ENCODE measurements at regions not wholly inside any gene's neighbourhood (a gene's known extent, or its start where the extent isn't known, plus 50 kb on each side); places are given as distances from the start of the nearest gene placed in this dataset.

DNA sequence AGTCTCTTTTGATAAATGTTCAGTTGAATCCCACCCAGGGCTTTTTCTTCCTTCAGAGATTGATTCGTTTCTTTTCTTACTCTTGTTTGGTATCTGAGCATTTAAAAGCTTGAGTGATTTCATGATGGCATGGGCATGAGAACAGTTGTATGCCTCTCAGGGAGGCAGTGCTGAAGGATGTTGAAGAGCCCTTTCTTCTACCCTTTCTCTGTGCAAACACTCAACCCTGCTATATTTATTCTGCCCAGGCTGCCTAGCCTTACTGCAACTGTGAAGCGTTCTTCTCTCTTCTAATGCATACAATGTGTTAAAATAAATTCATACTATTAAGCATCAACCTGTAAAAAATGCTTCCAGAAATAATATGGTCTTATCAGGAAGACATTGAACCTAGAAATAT is 367.6 kb upstream of the LCORL start:
- TF ChIP-seq, protein P1, sequence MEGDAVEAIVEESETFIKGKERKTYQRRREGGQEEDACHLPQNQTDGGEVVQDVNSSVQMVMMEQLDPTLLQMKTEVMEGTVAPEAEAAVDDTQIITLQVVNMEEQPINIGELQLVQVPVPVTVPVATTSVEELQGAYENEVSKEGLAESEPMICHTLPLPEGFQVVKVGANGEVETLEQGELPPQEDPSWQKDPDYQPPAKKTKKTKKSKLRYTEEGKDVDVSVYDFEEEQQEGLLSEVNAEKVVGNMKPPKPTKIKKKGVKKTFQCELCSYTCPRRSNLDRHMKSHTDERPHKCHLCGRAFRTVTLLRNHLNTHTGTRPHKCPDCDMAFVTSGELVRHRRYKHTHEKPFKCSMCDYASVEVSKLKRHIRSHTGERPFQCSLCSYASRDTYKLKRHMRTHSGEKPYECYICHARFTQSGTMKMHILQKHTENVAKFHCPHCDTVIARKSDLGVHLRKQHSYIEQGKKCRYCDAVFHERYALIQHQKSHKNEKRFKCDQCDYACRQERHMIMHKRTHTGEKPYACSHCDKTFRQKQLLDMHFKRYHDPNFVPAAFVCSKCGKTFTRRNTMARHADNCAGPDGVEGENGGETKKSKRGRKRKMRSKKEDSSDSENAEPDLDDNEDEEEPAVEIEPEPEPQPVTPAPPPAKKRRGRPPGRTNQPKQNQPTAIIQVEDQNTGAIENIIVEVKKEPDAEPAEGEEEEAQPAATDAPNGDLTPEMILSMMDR (conservative IDR thresholded peaks at IDR 0.05; ENCODE audit: low read length) = no peak
- H3K4me3 ChIP-seq (ENCODE audit: low read length) = no peak overlapping the region
- DNase-seq (ENCODE audit: low read depth) = no peak

DNA sequence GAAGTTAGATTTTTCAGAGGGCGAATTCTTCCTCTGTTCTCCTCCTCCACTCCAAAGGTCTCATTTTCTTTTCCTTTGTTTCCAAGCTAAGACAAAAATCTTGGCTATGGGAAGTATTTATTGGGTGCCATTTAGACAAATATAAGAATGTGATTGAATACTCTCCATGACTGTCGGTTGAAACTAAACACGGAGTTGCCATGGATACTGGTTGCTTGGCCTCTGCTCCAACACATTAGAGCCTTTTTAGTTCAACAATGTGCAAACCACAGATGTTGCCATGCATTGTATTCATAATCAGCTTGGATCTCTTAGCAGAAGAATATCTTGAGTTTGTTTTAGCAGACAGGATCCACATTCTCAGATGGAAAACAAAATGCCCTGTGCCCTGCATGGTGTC is 366.5 kb upstream of the LCORL start:
- H3K4me3 ChIP-seq (ENCODE audit: low read length) = no peak overlapping the region
- TF ChIP-seq, protein P1 (conservative IDR thresholded peaks at IDR 0.05; ENCODE audit: low read length) = no peak
- no peak for DNase-seq (ENCODE audit: low read depth)

DNA sequence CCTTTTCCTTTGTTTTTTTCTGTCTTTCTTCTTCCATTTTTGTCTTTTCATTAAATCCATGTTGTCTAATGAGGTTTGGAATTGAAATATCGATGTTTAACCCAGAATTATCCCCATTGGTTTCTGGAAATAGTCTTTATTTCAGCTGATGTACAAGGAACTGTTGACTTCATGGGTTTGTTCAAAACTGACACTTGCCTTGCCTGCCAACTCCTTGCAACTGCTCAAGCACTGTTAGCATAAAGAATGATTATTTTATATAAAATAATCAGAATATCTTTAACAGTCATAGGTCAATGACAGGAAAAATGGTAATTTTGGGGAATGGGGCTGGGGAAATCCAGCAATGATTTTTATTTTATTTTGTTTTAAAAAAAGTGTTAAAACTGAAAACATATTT is 359.6 kb upstream of the LCORL start:
- TF ChIP-seq, protein P1 (conservative IDR thresholded peaks at IDR 0.05; ENCODE audit: low read length) = no peak
- no peak overlapping the region for H3K4me3 ChIP-seq (ENCODE audit: low read length)
- no peak for DNase-seq (ENCODE audit: low read depth)

- TF ChIP-seq, protein P1 (conservative IDR thresholded peaks at IDR 0.05; ENCODE audit: low read length) = no peak
- DNase-seq (ENCODE audit: low read depth) = no peak
- no peak overlapping the region for H3K4me3 ChIP-seq (ENCODE audit: low read length)
Observed at GRCh38 chr4:18369561-18369960, 348.0 kb upstream of the LCORL start.

DNA sequence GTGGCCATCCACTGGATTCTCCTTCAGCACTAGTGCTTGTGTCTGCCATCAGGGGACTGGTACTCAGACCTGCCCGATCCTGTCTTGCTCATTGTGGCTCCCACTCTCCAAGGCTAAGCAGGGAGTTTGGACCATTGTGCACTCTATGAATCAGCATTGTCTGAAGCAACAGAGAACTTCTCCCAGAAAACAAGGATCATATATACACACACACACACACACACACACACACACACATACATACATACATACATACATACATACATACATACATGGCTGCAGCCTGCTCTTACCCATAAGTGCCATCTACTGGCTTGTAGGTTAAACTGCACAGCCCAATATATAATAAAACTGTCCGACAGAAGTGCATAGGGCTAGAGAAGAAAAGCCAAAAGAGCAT is 345.3 kb upstream of the LCORL start:
- TF ChIP-seq, protein P1 (conservative IDR thresholded peaks at IDR 0.05; ENCODE audit: low read length) = peak; percentile 42
- peak; percentile 35 for DNase-seq (ENCODE audit: low read depth)
- no peak overlapping the region for H3K4me3 ChIP-seq (ENCODE audit: low read length)

GRCh38 chr4:18366136-18366535 is 344.6 kb upstream of the LCORL start:
- TF ChIP-seq, protein P1 (conservative IDR thresholded peaks at IDR 0.05; ENCODE audit: low read length) = no peak
- no peak overlapping the region for H3K4me3 ChIP-seq (ENCODE audit: low read length)
- no peak for DNase-seq (ENCODE audit: low read depth)

- no peak for DNase-seq (ENCODE audit: low read depth)
- H3K4me3 ChIP-seq (ENCODE audit: low read length) = no peak overlapping the region
- TF ChIP-seq, protein P1 (conservative IDR thresholded peaks at IDR 0.05; ENCODE audit: low read length) = no peak
Observed at GRCh38 chr4:18343581-18343980, 322.0 kb upstream of the LCORL start.
